ENCODE measurements at regions not wholly inside any gene's neighbourhood (a gene's known extent, or its start where the extent isn't known, plus 50 kb on each side); places are given as distances from the start of the nearest gene placed in this dataset.

GRCh38 chr2:24410976-24411375 is 50.6 kb upstream of the ITSN2 start:
- no peak overlapping the region for H3K27ac Mint-ChIP-seq

GRCh38 chr2:24409700-24410556 is 49.6 kb upstream of the ITSN2 start:
- peak; percentile 56 for DNase-seq
- no peak overlapping the region for H3K27ac Mint-ChIP-seq
- no peaks in the 10 kb centered on the region for H3K9me3 Mint-ChIP-seq
- peaks cover 3% of the 10 kb centered on the region for H3K27me3 Mint-ChIP-seq (ENCODE audit: insufficient read depth)
- TF ChIP-seq CTCF (IDR thresholded peaks at IDR 0.05) = peak; percentile 90
- no peak overlapping the region for H3K4me3 Mint-ChIP-seq
- no peaks in the 10 kb centered on the region for H3K4me1 Mint-ChIP-seq (ENCODE audit: low read depth)
- H3K36me3 Mint-ChIP-seq (ENCODE audit: low read depth) = no peaks in the 10 kb centered on the region

More at GRCh38 chr2:24410976-24411375, 50.6 kb upstream of the ITSN2 start:
- H3K4me3 Mint-ChIP-seq = no peak overlapping the region
- H3K4me1 Mint-ChIP-seq (ENCODE audit: low read depth) = no peaks in the 10 kb centered on the region
- TF ChIP-seq CTCF (IDR thresholded peaks at IDR 0.05) = no peak
- no peaks in the 10 kb centered on the region for H3K36me3 Mint-ChIP-seq (ENCODE audit: low read depth)
- peaks cover 3% of the 10 kb centered on the region for H3K27me3 Mint-ChIP-seq (ENCODE audit: insufficient read depth)
- no peak for DNase-seq
- no peaks in the 10 kb centered on the region for H3K9me3 Mint-ChIP-seq

All from HFFc6 (cell line).